ENCODE measurements at regions not wholly inside any gene's neighbourhood (a gene's known extent, or its start where the extent isn't known, plus 50 kb on each side); places are given as distances from the start of the nearest gene placed in this dataset.

GRCh38 chr5:39479537-39479936, 54.8 kb upstream of the DAB2 start:
- DNase-seq (ENCODE audit: low spot score) = no peak

- DNase-seq (ENCODE audit: low spot score) = peak; percentile 20
These were observed 54.1 kb upstream of the DAB2 start for GRCh38 chr5:39478863-39479262.

DNA sequence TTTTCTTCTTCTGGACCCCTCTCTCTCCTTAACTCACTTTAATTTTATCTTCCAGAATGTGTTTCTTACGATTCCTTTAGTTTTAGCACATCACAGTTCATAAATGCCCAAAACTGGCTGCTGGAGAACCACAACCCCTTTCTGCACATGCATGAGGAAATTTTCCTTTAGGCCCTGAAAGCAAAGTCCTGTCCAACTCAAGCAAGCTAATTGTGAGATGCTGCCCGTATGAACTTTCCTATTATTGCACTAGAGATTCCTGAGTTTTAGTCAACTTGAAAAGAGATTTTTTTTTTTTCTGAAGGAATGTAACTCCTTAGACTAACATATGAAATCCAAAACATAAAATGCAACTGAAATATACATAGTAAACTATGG, 52.1 kb upstream of the DAB2 start:
- peak; percentile 14 for DNase-seq (ENCODE audit: low spot score)

GRCh38 chr5:39475881-39476842, 51.4 kb upstream of the DAB2 start:
- peak; percentile 45 for DNase-seq (ENCODE audit: low spot score)

DNA sequence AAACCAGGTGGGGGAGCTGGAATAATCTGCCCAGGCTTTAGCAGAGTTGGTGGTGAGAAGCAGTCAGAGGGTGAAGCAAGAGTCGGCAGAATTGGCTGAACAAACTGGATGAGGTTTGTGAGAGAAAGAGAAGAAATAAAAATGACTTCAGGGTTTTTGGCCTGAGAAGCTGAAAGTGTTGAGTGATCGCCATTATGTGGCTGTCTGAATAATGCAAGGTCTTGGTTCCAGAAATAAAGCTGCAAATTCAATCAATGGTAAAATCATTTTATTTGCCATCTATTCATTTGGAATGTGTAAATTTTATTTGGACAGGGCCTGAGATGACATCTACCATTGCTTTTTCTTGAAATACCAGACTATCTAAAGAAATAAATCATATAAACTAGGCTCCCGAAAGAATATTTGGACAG, 50.4 kb upstream of the DAB2 start:
- no peak for DNase-seq (ENCODE audit: low spot score)

All from umbilical cord (tissue), 1 donor.